ENCODE measurements at regions not wholly inside any gene's neighbourhood (a gene's known extent, or its start where the extent isn't known, plus 50 kb on each side); places are given as distances from the start of the nearest gene placed in this dataset.

DNA sequence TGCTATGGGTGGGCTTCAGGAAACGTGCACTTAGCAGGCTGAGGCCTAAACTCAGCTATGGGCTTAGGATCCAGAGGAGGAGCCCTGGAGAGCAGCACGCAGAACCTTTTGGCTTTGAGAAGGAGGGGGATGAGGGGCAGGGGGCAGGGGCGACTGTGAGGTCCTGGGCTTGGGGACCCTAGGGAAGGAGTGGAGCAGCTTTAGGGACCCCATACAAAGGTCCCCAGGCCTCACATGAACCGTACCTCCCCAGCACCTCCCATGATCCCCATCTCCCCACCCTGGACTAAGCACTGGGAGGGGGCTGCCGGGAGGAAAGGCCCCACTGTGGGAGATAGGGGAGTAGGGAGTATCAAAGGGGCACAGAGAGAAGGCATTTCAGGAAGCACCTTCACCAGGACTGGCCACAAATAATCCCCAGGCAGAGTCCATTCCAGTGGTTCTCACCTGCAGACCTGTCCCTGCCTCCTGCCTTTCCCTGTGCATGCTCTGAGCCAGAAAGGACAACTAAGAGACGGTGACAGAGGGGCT is 62.0 kb upstream of the KLF13 start:
- POLR2A ChIA-PET: no interaction called here
- peak overlapping the region; percentile 34; the same call in 1 of the 2 replicates for H3K27ac ChIP-seq (ENCODE audit: low read length)
- in situ Hi-C loops (cut with HindIII; ENCODE audit: low pct_unique_long_range_greater_than_20kb, low sequenced_read_pairs): no loop called here

DNA sequence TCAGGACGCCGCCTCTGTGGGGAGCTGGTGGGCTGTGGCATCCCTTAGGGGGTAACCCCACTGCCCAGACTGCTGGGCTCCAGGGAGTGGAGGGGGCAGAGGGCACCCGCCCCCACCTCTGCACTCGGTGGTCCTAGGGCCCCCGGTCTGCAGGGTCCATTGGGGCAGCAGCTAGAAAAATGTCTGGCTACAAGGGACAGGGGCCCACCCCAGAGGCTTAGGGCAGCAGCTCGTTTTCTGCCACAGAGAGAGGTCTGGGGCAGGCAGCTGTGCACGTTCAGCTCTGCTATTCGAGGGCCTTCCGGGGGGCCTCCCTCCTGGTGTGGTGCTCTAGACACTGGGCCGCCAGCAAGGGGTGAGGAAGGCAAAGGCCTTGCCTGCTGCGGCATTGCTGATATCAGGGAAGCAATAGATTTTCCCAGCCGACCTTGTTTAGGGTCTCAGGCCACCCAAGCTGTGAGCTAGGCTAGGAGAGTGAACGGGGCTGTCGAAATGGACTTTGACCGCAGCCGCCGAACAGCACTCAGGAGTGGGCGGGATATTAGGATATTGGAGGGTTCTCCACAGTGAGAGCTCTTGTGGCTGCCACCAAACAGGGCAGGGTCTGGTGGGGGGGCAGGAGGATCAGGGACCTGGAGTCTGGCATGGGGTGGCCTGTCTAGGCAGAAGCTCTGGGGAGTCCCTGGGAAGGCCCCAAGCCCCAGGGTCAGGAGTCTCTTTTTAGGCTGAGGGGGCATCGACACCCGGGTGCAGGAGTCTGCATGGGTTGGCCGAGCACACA is 61.4 kb upstream of the KLF13 start:
- BruUV-seq (replicated peaks): no TSS peak

More for the DNA sequence above, 62.0 kb upstream of the KLF13 start:
- intact Hi-C loops (cut with micrococcal nuclease; ENCODE audit: unreplicated experiment): no loop called here
- H3K4me3 ChIP-seq (ENCODE audit: low read depth in 2 of 2, low read length in 2 of 2): no peak overlapping the region
- H3K36me3 ChIP-seq (ENCODE audit: control insufficient read depth, insufficient read depth, low read length): no peaks in the 10 kb centered on the region
- CTCF ChIA-PET: no interaction called here
- ATAC-seq: no peak
- no peak for DNase-seq (ENCODE audit: low read depth, low spot score)
- TF ChIP-seq CTCF (IDR thresholded peaks at IDR 0.05) (no peak), SIN3A (IDR thresholded peaks at IDR 0.05; ENCODE audit: borderline replicate concordance, insufficient read depth, low read depth, low read length) (no peak)
- TF ChIP-seq, protein P1, sequence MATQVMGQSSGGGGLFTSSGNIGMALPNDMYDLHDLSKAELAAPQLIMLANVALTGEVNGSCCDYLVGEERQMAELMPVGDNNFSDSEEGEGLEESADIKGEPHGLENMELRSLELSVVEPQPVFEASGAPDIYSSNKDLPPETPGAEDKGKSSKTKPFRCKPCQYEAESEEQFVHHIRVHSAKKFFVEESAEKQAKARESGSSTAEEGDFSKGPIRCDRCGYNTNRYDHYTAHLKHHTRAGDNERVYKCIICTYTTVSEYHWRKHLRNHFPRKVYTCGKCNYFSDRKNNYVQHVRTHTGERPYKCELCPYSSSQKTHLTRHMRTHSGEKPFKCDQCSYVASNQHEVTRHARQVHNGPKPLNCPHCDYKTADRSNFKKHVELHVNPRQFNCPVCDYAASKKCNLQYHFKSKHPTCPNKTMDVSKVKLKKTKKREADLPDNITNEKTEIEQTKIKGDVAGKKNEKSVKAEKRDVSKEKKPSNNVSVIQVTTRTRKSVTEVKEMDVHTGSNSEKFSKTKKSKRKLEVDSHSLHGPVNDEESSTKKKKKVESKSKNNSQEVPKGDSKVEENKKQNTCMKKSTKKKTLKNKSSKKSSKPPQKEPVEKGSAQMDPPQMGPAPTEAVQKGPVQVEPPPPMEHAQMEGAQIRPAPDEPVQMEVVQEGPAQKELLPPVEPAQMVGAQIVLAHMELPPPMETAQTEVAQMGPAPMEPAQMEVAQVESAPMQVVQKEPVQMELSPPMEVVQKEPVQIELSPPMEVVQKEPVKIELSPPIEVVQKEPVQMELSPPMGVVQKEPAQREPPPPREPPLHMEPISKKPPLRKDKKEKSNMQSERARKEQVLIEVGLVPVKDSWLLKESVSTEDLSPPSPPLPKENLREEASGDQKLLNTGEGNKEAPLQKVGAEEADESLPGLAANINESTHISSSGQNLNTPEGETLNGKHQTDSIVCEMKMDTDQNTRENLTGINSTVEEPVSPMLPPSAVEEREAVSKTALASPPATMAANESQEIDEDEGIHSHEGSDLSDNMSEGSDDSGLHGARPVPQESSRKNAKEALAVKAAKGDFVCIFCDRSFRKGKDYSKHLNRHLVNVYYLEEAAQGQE (IDR thresholded peaks at IDR 0.05; ENCODE audit: insufficient read depth in 1 of 2, low read depth in 2 of 2, low read length in 1 of 2): no peak
- H3K9me3 ChIP-seq (ENCODE audit: control insufficient read depth, insufficient read depth, low read depth, low read length): no peaks in the 10 kb centered on the region
- H3K27me3 ChIP-seq (ENCODE audit: control insufficient read depth, insufficient read depth, low read length): no peaks in the 10 kb centered on the region
- H3K4me1 ChIP-seq (ENCODE audit: control insufficient read depth, insufficient read depth, low read length): no peaks in the 10 kb centered on the region; the same call in none of the 2 replicates
- no TSS peak for BruUV-seq (replicated peaks)

More for the DNA sequence above, 61.4 kb upstream of the KLF13 start:
- ATAC-seq (no peak), DNase-seq (ENCODE audit: low read depth, low spot score) (no peak)
- no peaks in the 10 kb centered on the region for H3K9me3 ChIP-seq (ENCODE audit: control insufficient read depth, insufficient read depth, low read depth, low read length)
- CTCF ChIA-PET: no interaction called here
- no peak for TF ChIP-seq CTCF (IDR thresholded peaks at IDR 0.05)
- no peak for TF ChIP-seq POLR2AphosphoS5 (IDR thresholded peaks at IDR 0.05; ENCODE audit: low read depth, low read length)
- no peak for TF ChIP-seq TCF7L2 (IDR thresholded peaks at IDR 0.05; ENCODE audit: low read depth, low read length)
- no peak for TF ChIP-seq SIN3A (IDR thresholded peaks at IDR 0.05; ENCODE audit: borderline replicate concordance, insufficient read depth, low read depth, low read length)
- TF ChIP-seq, protein P1 (IDR thresholded peaks at IDR 0.05; ENCODE audit: insufficient read depth in 1 of 2, low read depth in 2 of 2, low read length in 1 of 2): no peak
- H3K36me3 ChIP-seq (ENCODE audit: control insufficient read depth, insufficient read depth, low read length): no peaks in the 10 kb centered on the region
- H3K27me3 ChIP-seq (ENCODE audit: control insufficient read depth, insufficient read depth, low read length): no peaks in the 10 kb centered on the region
- H3K27ac ChIP-seq (ENCODE audit: low read length): no peak overlapping the region; the same call in 1 of the 2 replicates
- POLR2A ChIA-PET: no interaction called here
- no peaks in the 10 kb centered on the region; the same call in none of the 2 replicates for H3K4me1 ChIP-seq (ENCODE audit: control insufficient read depth, insufficient read depth, low read length)
- intact Hi-C loops (cut with micrococcal nuclease; ENCODE audit: unreplicated experiment) (no loop called here), in situ Hi-C loops (cut with HindIII; ENCODE audit: low pct_unique_long_range_greater_than_20kb, low sequenced_read_pairs) (no loop called here)
- H3K4me3 ChIP-seq (ENCODE audit: low read depth in 2 of 2, low read length in 2 of 2): no peak overlapping the region

Measured in Panc1 (cell line).